GM18870 (cell line): ENCODE measurements at regions not wholly inside any gene's neighbourhood (a gene's known extent, or its start where the extent isn't known, plus 50 kb on each side); places are given as distances from the start of the nearest gene placed in this dataset.
"Not testable (repeated sequence)": the region's sequence is repeated elsewhere in the genome, so short reads cannot be mapped to it uniquely, and the experiment has no call there.

Source experiments
- ATAC-seq: cut with Tn5 transposase; IDR thresholded peaks from one replicate; pipeline ENCODE4 v1.9.1; 2021; ENCODE audit warnings: moderate library complexity; ENCODE audit not compliant: unreplicated experiment

GRCh38 chr10:120187168-120187567 is 269.9 kb upstream of the PLPP4 start:
- ATAC-seq = not testable (repeated sequence)

- no peak for ATAC-seq
Observed at GRCh38 chr10:120188950-120189349, 268.1 kb upstream of the PLPP4 start.

- ATAC-seq = no peak
Observed at GRCh38 chr10:120195984-120196712, 260.9 kb upstream of the PLPP4 start.

- no peak for ATAC-seq
Observed at GRCh38 chr10:120204877-120205276, 252.2 kb upstream of the PLPP4 start.

- ATAC-seq = no peak
Observed at GRCh38 chr10:120205368-120206018, 251.5 kb upstream of the PLPP4 start.

GRCh38 chr10:120208488-120208887 is 248.5 kb upstream of the PLPP4 start:
- no peak for ATAC-seq

GRCh38 chr10:120209124-120209762 is 247.8 kb upstream of the PLPP4 start:
- no peak for ATAC-seq

GRCh38 chr10:120212275-120212674 is 244.8 kb upstream of the PLPP4 start:
- ATAC-seq = no peak

- ATAC-seq = not testable (repeated sequence)
Observed at GRCh38 chr10:120213283-120213682, 243.7 kb upstream of the PLPP4 start.

- ATAC-seq = no peak
Observed at GRCh38 chr10:120217736-120218135, 239.3 kb upstream of the PLPP4 start.

- no peak for ATAC-seq
Observed at GRCh38 chr10:120221873-120222485, 235.0 kb upstream of the PLPP4 start.

- no peak for ATAC-seq
Observed at GRCh38 chr10:120229641-120230040, 227.4 kb upstream of the PLPP4 start.

GRCh38 chr10:120239695-120240094 is 217.3 kb upstream of the PLPP4 start:
- ATAC-seq = not testable (repeated sequence)

GRCh38 chr10:120251821-120252442 is 205.1 kb upstream of the PLPP4 start:
- no peak for ATAC-seq

GRCh38 chr10:120253131-120253530 is 203.9 kb upstream of the PLPP4 start:
- ATAC-seq = no peak

GRCh38 chr10:120260456-120260855 is 196.6 kb upstream of the PLPP4 start:
- no peak for ATAC-seq

GRCh38 chr10:120262857-120263547 is 194.0 kb upstream of the PLPP4 start:
- peak; percentile 91 for ATAC-seq

- ATAC-seq = no peak
Observed at GRCh38 chr10:120266022-120266421, 191.0 kb upstream of the PLPP4 start.

- no peak for ATAC-seq
Observed at GRCh38 chr10:120270906-120271305, 186.1 kb upstream of the PLPP4 start.

GRCh38 chr10:120271696-120272095 is 185.3 kb upstream of the PLPP4 start:
- ATAC-seq = no peak

- ATAC-seq = no peak
Observed at GRCh38 chr10:120272350-120272749, 184.7 kb upstream of the PLPP4 start.
